ENCODE measurements at regions not wholly inside any gene's neighbourhood (a gene's known extent, or its start where the extent isn't known, plus 50 kb on each side); places are given as distances from the start of the nearest gene placed in this dataset.
"Not testable (repeated sequence)": the region's sequence is repeated elsewhere in the genome, so short reads cannot be mapped to it uniquely, and the experiment has no call there.

DNA sequence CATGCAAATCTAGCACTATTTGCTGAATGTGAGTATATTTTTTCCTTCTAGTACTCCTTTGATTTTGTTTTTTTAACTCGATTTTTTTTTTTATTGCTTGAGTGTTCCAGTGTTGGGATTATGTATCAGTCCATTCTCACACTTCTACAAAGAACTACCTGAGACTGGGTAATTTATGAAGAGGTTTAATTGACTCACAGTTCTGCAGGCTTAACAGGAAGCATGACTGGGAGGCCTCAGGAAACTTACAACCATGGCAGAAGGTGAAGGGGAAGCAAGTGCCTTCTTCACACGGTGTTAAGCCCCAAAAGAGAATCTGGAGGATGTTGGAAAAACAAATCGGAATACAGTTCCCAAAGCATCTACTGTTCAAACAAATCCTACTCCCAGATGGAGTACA lies 69.1 kb downstream of the ZNF518B start:
- not testable (repeated sequence) for H3K27ac ChIP-seq (ENCODE audit: low read length); DNase-seq; H3K27me3 ChIP-seq (ENCODE audit: control insufficient read depth, insufficient read depth); H3K4me1 ChIP-seq (ENCODE audit: control insufficient read depth, insufficient read depth, low read length); H3K4me3 ChIP-seq (ENCODE audit: low read length); ATAC-seq; H3K9me3 ChIP-seq (ENCODE audit: control insufficient read depth, low read length)
- 61% methylated on average over 3 of the region's 3 CpGs for WGBS
- intact Hi-C loops (cut with DNase I) = loop anchor here in 1 of 4 donors (5.0 kb wide), 1 partner anchor 221 kb away; no protein-coding TSS in a partner anchor

- H3K27me3 ChIP-seq (ENCODE audit: control insufficient read depth, insufficient read depth) = no peaks in the 10 kb centered on the region
- intact Hi-C loops (cut with DNase I) = loop anchor here in 1 of 4 donors (5.0 kb wide), 1 partner anchor 219 kb away; no protein-coding TSS in a partner anchor
- no peaks in the 10 kb centered on the region for H3K4me1 ChIP-seq (ENCODE audit: control insufficient read depth, insufficient read depth, low read length)
- no peak overlapping the region for H3K4me3 ChIP-seq (ENCODE audit: low read length)
- ATAC-seq (no peak), DNase-seq (no peak)
- WGBS = 88% methylated on average over 3 of the region's 3 CpGs
- no peak overlapping the region for H3K27ac ChIP-seq (ENCODE audit: low read length)
- H3K9me3 ChIP-seq (ENCODE audit: control insufficient read depth, low read length) = no peaks in the 10 kb centered on the region
Measured at GRCh38 chr4:10385994-10386394, 71.2 kb downstream of the ZNF518B start.

DNA sequence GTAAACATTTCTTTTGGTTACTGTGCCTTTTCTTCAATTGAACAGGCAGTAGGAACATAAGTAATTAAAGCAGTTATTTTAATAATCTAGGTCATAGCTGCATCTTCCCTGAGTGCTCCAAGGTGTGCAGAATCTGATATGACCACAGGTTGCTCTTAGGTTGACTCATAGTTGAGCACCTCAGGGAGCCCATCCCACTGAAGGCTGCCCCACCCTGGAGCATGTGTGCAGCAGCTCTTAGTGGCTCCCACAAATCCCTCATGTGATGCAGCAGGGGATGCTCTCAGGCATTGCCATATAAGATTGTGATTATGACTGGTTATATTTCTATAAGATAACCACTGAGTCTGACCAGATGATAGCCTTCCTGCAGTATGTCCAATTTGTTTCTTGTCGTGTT lies 72.3 kb downstream of the ZNF518B start:
- intact Hi-C loops (cut with DNase I) = loop anchor here in 1 of 4 donors (5.0 kb wide), 1 partner anchor 218 kb away; no protein-coding TSS in a partner anchor
- no peaks in the 10 kb centered on the region for H3K27me3 ChIP-seq (ENCODE audit: control insufficient read depth, insufficient read depth)
- ATAC-seq (no peak), DNase-seq (no peak)
- H3K9me3 ChIP-seq (ENCODE audit: control insufficient read depth, low read length) = no peaks in the 10 kb centered on the region
- 73% methylated on average over 1 of the region's 1 CpG for WGBS
- H3K27ac ChIP-seq (ENCODE audit: low read length) = no peak overlapping the region
- H3K4me1 ChIP-seq (ENCODE audit: control insufficient read depth, insufficient read depth, low read length) = no peaks in the 10 kb centered on the region
- H3K4me3 ChIP-seq (ENCODE audit: low read length) = no peak overlapping the region

- Histone ChIP-seq H3K9me3 (ENCODE audit: control insufficient read depth, low read length) (no peaks in the 10 kb centered on the region), H3K4me1 (ENCODE audit: control insufficient read depth, insufficient read depth, low read length) (no peaks in the 10 kb centered on the region), H3K4me3 (ENCODE audit: low read length) (no peak overlapping the region), H3K27me3 (ENCODE audit: control insufficient read depth, insufficient read depth) (no peaks in the 10 kb centered on the region), H3K27ac (ENCODE audit: low read length) (no peak overlapping the region)
- 55% methylated on average over 3 of the region's 3 CpGs for WGBS
- intact Hi-C loops (cut with DNase I) = no loop called here
- DNase-seq (no peak), ATAC-seq (no peak)
Measured at GRCh38 chr4:10383417-10383816, 73.8 kb downstream of the ZNF518B start.

GRCh38 chr4:10382171-10382570 lies 75.1 kb downstream of the ZNF518B start:
- H3K27me3 ChIP-seq (ENCODE audit: control insufficient read depth, insufficient read depth); H3K9me3 ChIP-seq (ENCODE audit: control insufficient read depth, low read length); DNase-seq; H3K27ac ChIP-seq (ENCODE audit: low read length); H3K4me3 ChIP-seq (ENCODE audit: low read length); intact Hi-C loops (cut with DNase I); H3K4me1 ChIP-seq (ENCODE audit: control insufficient read depth, insufficient read depth, low read length); ATAC-seq: not testable (repeated sequence)
- WGBS = 88% methylated on average over 1 of the region's 1 CpG

- Histone ChIP-seq H3K27me3 (ENCODE audit: control insufficient read depth, insufficient read depth) (no peaks in the 10 kb centered on the region), H3K4me3 (ENCODE audit: low read length) (no peak overlapping the region), H3K9me3 (ENCODE audit: control insufficient read depth, low read length) (no peaks in the 10 kb centered on the region), H3K4me1 (ENCODE audit: control insufficient read depth, insufficient read depth, low read length) (no peaks in the 10 kb centered on the region), H3K27ac (ENCODE audit: low read length) (no peak overlapping the region)
- ATAC-seq (no peak), DNase-seq (no peak)
- intact Hi-C loops (cut with DNase I) = no loop called here
- 77% methylated on average over 4 of the region's 4 CpGs for WGBS
Measured at GRCh38 chr4:10381146-10381545, 76.1 kb downstream of the ZNF518B start.

DNA sequence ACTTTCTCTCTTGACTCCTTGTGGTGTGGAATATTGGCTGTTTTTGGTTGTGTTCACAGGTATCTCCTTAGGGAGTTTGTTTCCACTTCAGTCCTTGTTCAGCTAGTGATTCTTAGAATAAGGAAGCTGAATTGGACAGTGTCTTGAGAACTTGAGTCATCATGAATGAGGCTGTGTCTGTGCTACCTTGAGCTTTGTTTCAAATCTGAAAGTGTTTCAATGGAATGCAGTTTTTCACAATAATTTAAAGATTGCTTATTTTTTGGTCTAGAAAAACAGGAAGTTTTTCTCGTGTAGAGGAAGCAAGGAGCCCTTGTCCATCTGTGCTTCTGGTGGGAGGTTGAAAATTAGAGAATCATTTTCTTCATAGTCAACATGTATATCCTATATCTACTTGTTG lies 76.5 kb downstream of the ZNF518B start:
- Histone ChIP-seq H3K4me3 (ENCODE audit: low read length) (no peak overlapping the region), H3K9me3 (ENCODE audit: control insufficient read depth, low read length) (no peaks in the 10 kb centered on the region), H3K4me1 (ENCODE audit: control insufficient read depth, insufficient read depth, low read length) (no peaks in the 10 kb centered on the region), H3K27ac (ENCODE audit: low read length) (no peak overlapping the region), H3K27me3 (ENCODE audit: control insufficient read depth, insufficient read depth) (no peaks in the 10 kb centered on the region)
- DNase-seq (no peak), ATAC-seq (no peak)
- intact Hi-C loops (cut with DNase I) = no loop called here
- WGBS = 0% methylated on average over 1 of the region's 1 CpG

DNA sequence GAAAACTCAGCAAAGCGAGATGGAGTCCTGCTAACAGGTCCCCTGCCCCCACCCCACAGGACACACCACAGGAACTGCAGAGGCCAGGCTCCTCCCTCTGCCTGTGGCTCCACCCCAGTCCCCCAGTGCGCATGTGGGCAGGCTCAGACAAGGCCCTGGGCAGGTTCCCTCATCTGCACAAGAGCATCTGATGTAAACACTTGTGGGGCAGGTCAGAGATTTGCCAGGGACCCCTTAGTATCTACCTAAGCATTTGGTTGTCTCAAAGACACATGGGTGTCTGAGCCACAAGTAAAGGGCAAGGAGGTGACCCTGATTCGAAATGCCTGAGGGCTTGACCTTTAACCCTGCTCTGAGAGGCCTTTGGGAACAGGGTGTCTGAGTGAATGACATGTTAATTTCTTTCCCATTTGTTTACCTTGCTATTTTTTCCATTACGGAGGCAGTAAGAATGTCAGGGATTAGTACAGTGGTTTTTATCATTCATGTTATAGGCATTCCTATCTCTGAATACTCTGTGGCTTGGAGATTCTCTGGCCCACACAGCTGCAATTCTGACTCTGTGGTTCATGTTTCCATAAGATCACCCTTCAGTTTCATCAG lies 85.3 kb downstream of the ZNF518B start:
- no peak overlapping the region for H3K4me3 ChIP-seq (ENCODE audit: low read length)
- intact Hi-C loops (cut with DNase I) = no loop called here
- no peaks in the 10 kb centered on the region for H3K4me1 ChIP-seq (ENCODE audit: control insufficient read depth, insufficient read depth, low read length)
- WGBS = 69% methylated on average over 4 of the region's 4 CpGs
- no peaks in the 10 kb centered on the region for H3K9me3 ChIP-seq (ENCODE audit: control insufficient read depth, low read length)
- ATAC-seq = peak in 1 of 2 donors; percentile 43
- DNase-seq = peak; percentile 22 to 71 (median 45)
- H3K27me3 ChIP-seq (ENCODE audit: control insufficient read depth, insufficient read depth) = no peaks in the 10 kb centered on the region
- H3K27ac ChIP-seq (ENCODE audit: low read length) = no peak overlapping the region

- Histone ChIP-seq H3K27ac (ENCODE audit: low read length) (no peak overlapping the region), H3K4me3 (ENCODE audit: low read length) (no peak overlapping the region), H3K4me1 (ENCODE audit: control insufficient read depth, insufficient read depth, low read length) (no peaks in the 10 kb centered on the region), H3K9me3 (ENCODE audit: control insufficient read depth, low read length) (no peaks in the 10 kb centered on the region), H3K27me3 (ENCODE audit: control insufficient read depth, insufficient read depth) (no peaks in the 10 kb centered on the region)
- WGBS = 70% methylated on average over 5 of the region's 5 CpGs
- ATAC-seq = no peak
- no peak for DNase-seq
- intact Hi-C loops (cut with DNase I) = no loop called here
Measured at GRCh38 chr4:10371121-10371520, 86.1 kb downstream of the ZNF518B start.

DNA sequence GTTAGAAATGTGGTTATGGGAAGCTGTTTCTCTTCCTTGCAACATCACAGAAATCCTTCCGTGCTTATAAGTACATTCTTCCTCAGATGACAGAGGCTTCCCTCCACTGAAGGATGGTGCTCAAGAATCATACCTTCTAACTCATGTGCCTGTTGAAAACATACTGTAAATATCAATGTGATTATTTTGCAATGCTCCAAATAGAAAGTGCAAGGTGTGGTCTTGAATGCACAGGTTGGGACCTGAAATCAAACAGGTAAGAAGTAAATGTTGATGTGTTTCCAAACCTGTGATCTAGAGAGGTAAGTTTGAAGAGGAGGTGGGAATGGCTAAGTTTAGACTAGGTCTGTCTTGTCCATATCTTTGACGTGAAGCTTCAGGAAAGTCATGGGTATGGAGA lies 87.7 kb downstream of the ZNF518B start:
- DNase-seq (no peak), ATAC-seq (no peak)
- Histone ChIP-seq H3K9me3 (ENCODE audit: control insufficient read depth, low read length) (no peaks in the 10 kb centered on the region), H3K27ac (ENCODE audit: low read length) (no peak overlapping the region), H3K4me1 (ENCODE audit: control insufficient read depth, insufficient read depth, low read length) (no peaks in the 10 kb centered on the region), H3K27me3 (ENCODE audit: control insufficient read depth, insufficient read depth) (no peaks in the 10 kb centered on the region), H3K4me3 (ENCODE audit: low read length) (no peak overlapping the region)
- WGBS = 91% methylated on average over 2 of the region's 2 CpGs
- intact Hi-C loops (cut with DNase I) = no loop called here

GRCh38 chr4:10366628-10367027 lies 90.6 kb downstream of the ZNF518B start:
- Histone ChIP-seq H3K27ac (ENCODE audit: low read length) (no peak overlapping the region), H3K4me3 (ENCODE audit: low read length) (no peak overlapping the region), H3K4me1 (ENCODE audit: control insufficient read depth, insufficient read depth, low read length) (no peaks in the 10 kb centered on the region), H3K9me3 (ENCODE audit: control insufficient read depth, low read length) (no peaks in the 10 kb centered on the region), H3K27me3 (ENCODE audit: control insufficient read depth, insufficient read depth) (no peaks in the 10 kb centered on the region)
- intact Hi-C loops (cut with DNase I) = no loop called here
- no peak for DNase-seq
- no peak for ATAC-seq

GRCh38 chr4:10364194-10364593 lies 93.0 kb downstream of the ZNF518B start:
- 91% methylated on average over 2 of the region's 2 CpGs for WGBS
- H3K4me3 ChIP-seq (ENCODE audit: low read length) = no peak overlapping the region
- DNase-seq (no peak), ATAC-seq (no peak)
- no peaks in the 10 kb centered on the region for H3K9me3 ChIP-seq (ENCODE audit: control insufficient read depth, low read length)
- no peaks in the 10 kb centered on the region for H3K4me1 ChIP-seq (ENCODE audit: control insufficient read depth, insufficient read depth, low read length)
- intact Hi-C loops (cut with DNase I) = no loop called here
- H3K27me3 ChIP-seq (ENCODE audit: control insufficient read depth, insufficient read depth) = no peaks in the 10 kb centered on the region
- no peak overlapping the region for H3K27ac ChIP-seq (ENCODE audit: low read length)

All from right cardiac atrium (tissue), 5 donors.